Activated CD8-positive, alpha-beta memory T cell treated with anti-CD3 and anti-CD28 coated beads for 48 hours (primary cell): ENCODE measurements at regions not wholly inside any gene's neighbourhood (a gene's known extent, or its start where the extent isn't known, plus 50 kb on each side); places are given as distances from the start of the nearest gene placed in this dataset.

ENCODE experiments used
- DNase-seq, 3 experiments: peaks; one replicate each; pipeline ENCODE4 v3.0.0-alpha.2; 2020; ENCODE audit warnings: low read depth in 2 of 3, low spot score in 2 of 3

GRCh38 chr2:8465560-8465959 is 216.3 kb upstream of the ID2 start:
- DNase-seq: no peak

- no peak for DNase-seq
Observed at GRCh38 chr2:8469709-8470493, 212.0 kb upstream of the ID2 start.

- no peak for DNase-seq
Observed at GRCh38 chr2:8472545-8473323, 209.1 kb upstream of the ID2 start.

GRCh38 chr2:8475349-8476031 is 206.4 kb upstream of the ID2 start:
- no peak for DNase-seq

GRCh38 chr2:8477552-8478470 is 204.0 kb upstream of the ID2 start:
- no peak for DNase-seq

GRCh38 chr2:8478471-8478793 is 203.4 kb upstream of the ID2 start:
- DNase-seq: no peak

- no peak for DNase-seq
Observed at GRCh38 chr2:8479298-8479697, 202.6 kb upstream of the ID2 start.

- DNase-seq: no peak
Observed at GRCh38 chr2:8480915-8481314, 200.9 kb upstream of the ID2 start.

GRCh38 chr2:8481463-8482009 is 200.3 kb upstream of the ID2 start:
- no peak for DNase-seq

- DNase-seq: no peak
Observed at GRCh38 chr2:8482432-8482831, 199.4 kb upstream of the ID2 start.

GRCh38 chr2:8484502-8485283 is 197.2 kb upstream of the ID2 start:
- DNase-seq: no peak

GRCh38 chr2:8485736-8486135 is 196.1 kb upstream of the ID2 start:
- DNase-seq: no peak

- DNase-seq: no peak
Observed at GRCh38 chr2:8486141-8486540, 195.7 kb upstream of the ID2 start.

GRCh38 chr2:8487461-8487932 is 194.4 kb upstream of the ID2 start:
- DNase-seq: no peak

GRCh38 chr2:8488001-8488738 is 193.7 kb upstream of the ID2 start:
- DNase-seq: peak in 2 of 3 experiments; percentile 37 to 40

- no peak for DNase-seq
Observed at GRCh38 chr2:8489221-8489620, 192.6 kb upstream of the ID2 start.

GRCh38 chr2:8489751-8490150 is 192.1 kb upstream of the ID2 start:
- no peak for DNase-seq

GRCh38 chr2:8490166-8490721 is 191.6 kb upstream of the ID2 start:
- DNase-seq: no peak
